Hepatocyte (in vitro differentiated cells): ENCODE measurements at regions not wholly inside any gene's neighbourhood (a gene's known extent, or its start where the extent isn't known, plus 50 kb on each side); places are given as distances from the start of the nearest gene placed in this dataset.

Experiments
- EZH2 ChIP-seq: fragments of 200-600 bp; sonication (generic); IDR thresholded peaks from 2 replicates; pipeline ENCODE4 v1.6.1; 2016; ENCODE audit warnings: antibody characterized with exemption, mild to moderate bottlenecking, borderline replicate concordance
- EZH2phosphoT487 ChIP-seq: fragments of 200-600 bp; sonication (generic); IDR thresholded peaks from one replicate; pipeline ENCODE4 v1.6.1; 2018; ENCODE audit warnings: antibody characterized with exemption, mild to moderate bottlenecking, low read depth, moderate library complexity; ENCODE audit not compliant: unreplicated experiment, severe bottlenecking
- TF ChIP-seq, protein P1 (sequence below): fragments of 200-600 bp; sonication (generic); IDR thresholded peaks from 2 replicates; pipeline ENCODE4 v1.5.1; 2016; ENCODE audit warnings: antibody characterized with exemption, mild to moderate bottlenecking; ENCODE audit not compliant: poor library complexity

DNA sequence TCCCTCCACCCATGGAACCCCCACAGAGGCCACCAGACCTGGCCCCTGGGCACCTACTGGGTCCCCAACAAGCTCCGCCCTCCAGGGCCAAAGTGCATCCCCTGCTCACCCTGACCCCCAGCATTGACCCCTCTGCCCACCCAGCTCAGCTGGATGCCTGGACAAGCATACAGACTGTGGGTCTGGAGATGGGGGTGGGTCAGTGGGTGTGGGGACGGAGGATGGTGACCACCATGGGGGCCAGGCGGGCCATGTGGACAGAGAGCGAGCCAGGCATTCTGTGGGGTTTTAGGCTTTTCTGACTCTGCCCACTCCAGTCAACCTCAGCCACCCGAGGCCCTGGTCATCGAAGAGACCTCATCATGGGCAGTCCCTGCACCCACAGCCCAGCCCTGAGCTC, 183.7 kb downstream of the BRD1 start:
- TF ChIP-seq, protein P1, sequence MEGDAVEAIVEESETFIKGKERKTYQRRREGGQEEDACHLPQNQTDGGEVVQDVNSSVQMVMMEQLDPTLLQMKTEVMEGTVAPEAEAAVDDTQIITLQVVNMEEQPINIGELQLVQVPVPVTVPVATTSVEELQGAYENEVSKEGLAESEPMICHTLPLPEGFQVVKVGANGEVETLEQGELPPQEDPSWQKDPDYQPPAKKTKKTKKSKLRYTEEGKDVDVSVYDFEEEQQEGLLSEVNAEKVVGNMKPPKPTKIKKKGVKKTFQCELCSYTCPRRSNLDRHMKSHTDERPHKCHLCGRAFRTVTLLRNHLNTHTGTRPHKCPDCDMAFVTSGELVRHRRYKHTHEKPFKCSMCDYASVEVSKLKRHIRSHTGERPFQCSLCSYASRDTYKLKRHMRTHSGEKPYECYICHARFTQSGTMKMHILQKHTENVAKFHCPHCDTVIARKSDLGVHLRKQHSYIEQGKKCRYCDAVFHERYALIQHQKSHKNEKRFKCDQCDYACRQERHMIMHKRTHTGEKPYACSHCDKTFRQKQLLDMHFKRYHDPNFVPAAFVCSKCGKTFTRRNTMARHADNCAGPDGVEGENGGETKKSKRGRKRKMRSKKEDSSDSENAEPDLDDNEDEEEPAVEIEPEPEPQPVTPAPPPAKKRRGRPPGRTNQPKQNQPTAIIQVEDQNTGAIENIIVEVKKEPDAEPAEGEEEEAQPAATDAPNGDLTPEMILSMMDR = no peak
- TF ChIP-seq EZH2 = no peak
- TF ChIP-seq EZH2phosphoT487 = no peak
